Activated CD4-positive, alpha-beta T cell treated with anti-CD3 and anti-CD28 coated beads, Interleukin-2, amount 50 U/mL, for 24 hours (primary cell): ENCODE measurements at regions not wholly inside any gene's neighbourhood (a gene's known extent, or its start where the extent isn't known, plus 50 kb on each side); places are given as distances from the start of the nearest gene placed in this dataset.
"Not testable (repeated sequence)": the region's sequence is repeated elsewhere in the genome, so short reads cannot be mapped to it uniquely, and the experiment has no call there.

ENCODE experiments used
- DNase-seq, 2 donors: peaks; one replicate each; pipeline ENCODE4 v3.0.0-alpha.2; 2020; ENCODE audit warnings: low read depth in 1 of 2, low spot score in 1 of 2

DNA sequence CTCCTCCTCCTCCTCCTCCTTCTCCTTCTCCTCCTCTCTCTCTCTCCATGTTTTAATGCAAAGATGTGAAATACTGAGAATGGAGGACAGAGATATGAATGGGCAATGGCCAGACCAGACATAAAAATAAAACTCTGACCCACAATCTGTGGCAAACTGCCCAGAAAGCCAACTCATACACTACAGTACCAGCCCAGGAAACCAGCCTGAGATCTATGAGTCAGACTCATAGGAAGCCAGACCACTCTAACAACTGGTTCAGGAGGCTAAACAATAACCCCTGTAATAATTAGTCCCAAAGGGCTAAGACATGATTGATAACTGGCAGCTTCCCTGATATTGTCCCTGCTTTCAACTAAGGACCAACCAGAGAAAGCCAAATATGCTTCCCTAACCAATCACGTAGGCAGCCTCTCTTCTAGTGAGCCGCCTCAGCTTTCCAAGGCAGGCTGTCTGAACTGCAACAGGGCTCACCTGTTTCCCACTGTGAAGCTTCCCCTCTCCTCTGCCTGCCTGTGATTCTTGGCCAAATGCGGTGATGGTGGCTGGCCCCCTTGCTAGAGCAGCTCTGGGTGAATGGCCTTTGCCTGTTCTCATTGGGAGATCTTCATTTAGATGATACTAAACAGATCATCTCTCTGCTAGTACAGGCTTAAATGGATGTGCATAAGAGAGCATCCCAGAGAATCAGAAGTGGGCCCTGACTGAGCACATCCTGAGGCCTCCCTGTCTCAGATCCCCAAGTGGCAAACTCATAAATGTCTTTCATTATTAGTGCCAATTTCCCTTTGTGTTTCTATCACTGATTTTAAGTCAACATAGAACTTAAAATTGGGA, 817.6 kb downstream of the TNS3 start:
- no peak for DNase-seq

GRCh38 chr7:46763344-46763743, 818.6 kb downstream of the TNS3 start:
- DNase-seq = no peak

DNA sequence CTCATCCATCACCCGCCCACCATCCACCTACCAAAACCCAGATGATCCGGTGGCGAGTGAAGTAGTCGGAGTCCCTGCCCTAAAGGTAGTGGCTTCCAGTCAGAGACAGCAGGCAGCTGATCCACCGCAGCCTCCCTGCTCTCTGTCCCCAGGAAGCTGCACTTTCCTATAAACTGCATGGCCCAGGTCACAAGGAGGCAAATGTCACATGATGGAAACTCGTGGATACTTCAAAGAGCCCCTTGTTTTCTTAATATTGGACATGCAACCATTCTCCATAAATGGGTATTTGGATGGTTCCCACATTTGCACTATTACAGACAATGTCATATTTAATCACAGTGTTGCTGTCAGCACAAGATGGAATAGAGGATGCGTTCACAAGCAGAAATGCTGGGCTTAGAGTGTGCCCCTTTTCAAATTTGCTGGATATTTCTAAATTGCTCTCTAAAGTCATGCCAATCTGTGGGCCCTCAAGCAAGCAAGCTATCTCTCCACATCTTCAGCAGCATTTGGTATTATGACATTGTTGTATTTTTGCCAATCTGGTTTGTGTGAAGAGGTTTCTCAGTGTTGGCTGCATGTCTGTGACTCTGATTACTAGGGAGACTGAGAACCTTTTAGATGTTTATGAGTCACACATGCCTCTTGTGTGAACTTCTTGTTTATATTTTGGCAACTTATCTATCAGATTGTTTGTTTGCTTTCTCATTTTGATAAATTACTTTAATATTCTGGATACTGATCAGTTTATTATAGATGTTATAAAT, 822.0 kb downstream of the TNS3 start:
- no peak for DNase-seq

DNA sequence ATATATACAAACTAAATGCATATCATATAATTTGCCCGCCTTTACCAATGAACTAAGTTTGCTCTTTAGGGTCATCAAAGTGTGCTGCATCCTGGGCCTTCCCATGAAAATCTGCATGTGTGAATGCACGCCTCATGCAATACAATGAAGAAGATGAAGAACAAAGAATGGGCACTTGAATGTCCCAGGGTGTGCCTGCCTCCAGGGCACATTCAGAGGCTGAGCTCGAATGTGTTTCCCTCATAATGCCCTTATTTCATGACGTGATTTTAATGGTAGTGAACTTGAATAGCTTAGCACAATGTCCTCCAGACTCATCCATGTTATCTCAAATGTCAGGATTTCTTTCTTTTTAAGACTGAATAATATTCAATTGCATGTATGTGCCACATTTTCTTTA, 824.9 kb downstream of the TNS3 start:
- no peak for DNase-seq

- no peak for DNase-seq
These were observed 825.7 kb downstream of the TNS3 start for GRCh38 chr7:46756256-46756655.

DNA sequence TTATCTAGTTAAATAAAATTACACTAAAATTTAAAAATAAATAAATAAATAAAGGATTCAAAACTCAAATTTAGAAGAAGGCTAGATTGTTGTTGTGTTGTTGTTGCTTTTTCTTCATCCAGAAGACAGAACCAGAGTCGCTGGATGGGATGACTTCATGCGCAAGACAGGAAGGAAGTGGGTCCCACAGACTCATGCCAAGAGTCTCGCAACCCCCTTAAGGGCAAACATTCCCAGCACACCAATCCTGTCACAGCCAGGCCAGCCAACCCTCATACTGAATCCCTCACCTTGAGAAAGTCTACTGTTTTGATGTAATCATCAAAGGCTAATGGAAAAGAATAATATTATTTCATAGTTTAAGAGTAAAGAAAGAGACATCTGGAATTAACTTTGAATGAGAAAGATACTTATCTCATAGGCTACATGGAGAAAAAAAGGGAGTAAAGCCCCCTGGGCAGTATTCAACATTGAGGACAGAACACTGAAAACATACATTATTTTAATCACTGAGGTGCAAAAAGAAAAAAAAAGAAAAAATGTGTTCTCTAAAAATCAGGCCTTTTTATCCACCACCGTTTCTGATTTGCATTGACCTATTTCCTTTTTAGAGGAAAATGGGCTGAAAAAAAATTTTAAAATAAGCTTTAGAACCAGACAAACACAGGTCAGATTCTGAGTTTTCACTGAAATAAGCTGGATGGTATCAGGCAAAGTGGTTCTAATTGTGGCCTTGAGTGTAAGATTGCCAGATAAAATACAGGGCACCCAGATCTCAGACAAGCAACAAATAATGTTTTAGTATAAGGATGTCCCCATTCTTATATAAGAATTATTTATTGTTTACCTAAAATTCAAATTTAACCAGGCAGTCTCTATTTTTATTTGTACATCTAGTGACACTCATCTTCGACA, 826.5 kb downstream of the TNS3 start:
- no peak for DNase-seq

GRCh38 chr7:46754140-46754720, 827.7 kb downstream of the TNS3 start:
- no peak for DNase-seq

- no peak for DNase-seq
These were observed 828.2 kb downstream of the TNS3 start for GRCh38 chr7:46753662-46754061.

GRCh38 chr7:46752881-46753366, 829.0 kb downstream of the TNS3 start:
- no peak for DNase-seq

DNA sequence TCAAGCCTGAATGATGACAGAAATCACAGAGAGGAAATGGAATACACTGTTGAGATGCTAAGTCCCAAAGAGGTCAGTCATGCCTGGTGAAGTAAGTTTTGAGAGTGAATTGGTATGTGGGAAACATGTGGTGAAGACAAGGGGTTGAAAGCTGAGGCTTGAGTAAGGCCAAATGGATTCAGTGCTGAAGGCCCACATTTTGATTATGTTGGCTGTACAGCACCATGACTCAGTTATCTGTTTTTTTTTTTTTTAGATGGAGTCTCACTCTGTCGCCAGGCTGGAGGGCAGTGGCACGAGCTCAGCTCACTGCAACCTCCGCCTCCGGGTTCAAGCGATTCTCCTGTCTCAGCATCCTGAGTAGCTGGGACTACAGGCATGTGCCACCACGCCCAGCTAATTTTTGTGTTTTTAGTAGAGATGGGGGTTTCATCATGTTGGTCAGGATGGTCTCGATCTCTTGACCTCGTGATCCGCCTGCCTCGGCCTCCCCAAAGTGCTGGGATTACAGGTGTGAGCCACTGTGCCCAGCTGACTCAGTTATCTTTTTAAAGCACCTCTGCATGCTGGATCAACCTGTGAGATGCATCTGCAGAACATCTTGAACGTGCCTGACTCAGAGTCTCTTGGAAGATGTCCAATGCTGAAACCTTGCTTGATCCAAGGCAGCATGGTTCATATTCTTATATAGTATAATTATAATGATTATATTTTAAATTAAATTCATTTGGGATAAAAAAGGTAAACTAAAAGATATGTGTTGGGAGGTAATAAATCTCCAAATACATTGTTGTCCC, 829.8 kb downstream of the TNS3 start:
- DNase-seq = not testable (repeated sequence)

GRCh38 chr7:46751471-46751870, 830.4 kb upstream of the IGFBP3 start:
- DNase-seq = no peak

GRCh38 chr7:46750321-46750865, 829.3 kb upstream of the IGFBP3 start:
- DNase-seq = no peak

DNA sequence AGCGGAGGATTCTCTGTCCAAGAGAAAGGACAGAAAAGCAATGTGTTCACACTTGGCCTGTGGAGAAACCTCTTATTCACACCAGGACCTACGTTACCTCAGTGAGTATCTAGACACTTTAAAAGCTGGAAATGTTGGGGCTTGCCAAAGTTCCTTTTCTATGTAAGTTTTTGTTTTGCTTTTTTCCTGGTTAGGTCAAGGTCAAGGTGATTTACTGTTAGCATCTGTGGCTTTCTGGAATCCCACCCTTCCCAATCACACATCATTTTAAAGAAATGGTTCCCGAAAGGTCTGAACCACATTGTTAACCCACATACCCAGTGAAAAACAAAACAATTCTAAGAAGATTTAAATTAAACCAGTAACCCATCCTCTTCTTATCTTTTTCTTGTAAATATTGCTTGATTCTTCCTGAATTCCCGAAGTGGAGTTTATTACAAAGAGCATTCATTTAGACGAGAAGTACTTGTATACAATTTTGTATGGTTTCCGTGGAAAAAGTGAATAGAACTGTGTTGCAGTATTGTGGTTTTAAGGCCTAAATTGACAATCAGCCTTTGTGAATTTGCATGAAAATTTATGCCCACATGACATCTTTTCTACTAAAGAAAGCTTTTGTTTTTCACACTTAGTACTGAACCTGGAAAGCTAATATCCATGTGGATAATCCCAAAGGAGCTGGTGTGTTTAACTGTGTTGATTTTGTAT, 827.0 kb upstream of the IGFBP3 start:
- DNase-seq = no peak

GRCh38 chr7:46746695-46747687, 825.9 kb upstream of the IGFBP3 start:
- DNase-seq = no peak

DNA sequence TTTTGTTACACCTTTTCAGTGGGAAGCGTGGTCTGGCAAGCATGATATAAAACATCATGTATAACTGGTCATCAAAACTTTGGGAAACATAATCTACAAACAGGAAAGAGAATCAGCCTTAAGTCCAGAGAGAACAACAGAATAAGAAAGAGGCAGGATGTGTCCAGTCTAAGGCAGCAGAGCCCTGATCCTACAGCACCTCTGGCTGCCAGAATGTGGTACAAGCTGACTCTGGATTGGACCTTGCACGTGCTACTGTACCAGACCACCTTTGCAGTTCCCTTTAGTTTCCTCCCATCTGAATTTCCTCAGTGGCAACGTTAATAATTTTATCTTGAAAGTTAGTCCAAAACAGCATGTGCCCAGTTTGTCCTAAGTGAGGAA, 824.6 kb upstream of the IGFBP3 start:
- no peak for DNase-seq

DNA sequence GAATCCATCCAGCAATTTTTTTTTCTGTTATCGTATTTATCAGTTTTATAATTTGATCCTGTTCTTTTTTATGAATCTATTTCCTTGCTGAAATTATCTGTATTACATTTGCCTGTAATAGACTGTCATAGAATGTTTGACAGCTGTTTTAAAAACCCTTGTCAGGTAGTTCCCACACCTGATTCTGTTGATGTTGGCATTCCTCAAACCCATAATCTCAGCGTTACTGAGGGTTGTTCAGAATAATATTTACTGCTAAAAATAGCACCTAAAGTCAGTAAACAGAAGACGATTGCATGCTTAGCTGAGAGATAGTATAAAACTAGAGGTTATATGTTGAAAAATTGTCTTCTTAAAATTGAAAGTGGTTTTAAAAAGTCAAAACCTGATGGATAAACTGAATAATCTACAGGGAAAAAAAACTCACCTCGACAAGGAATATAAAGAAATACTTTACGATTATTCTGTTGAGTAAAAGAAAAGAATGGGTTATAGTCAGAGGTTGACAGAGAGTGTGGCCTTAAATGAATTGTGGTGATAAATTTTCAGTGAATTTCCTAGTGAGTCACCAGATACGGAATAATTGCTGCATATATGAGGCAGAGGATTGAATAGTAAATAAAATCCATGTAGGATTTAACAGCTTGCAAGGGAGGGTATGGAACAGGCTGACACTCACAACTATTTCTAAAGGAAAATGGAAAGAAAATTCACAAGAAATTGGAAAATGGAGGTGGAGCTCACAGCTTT, 824.1 kb upstream of the IGFBP3 start:
- DNase-seq = no peak

GRCh38 chr7:46742601-46743000, 821.5 kb upstream of the IGFBP3 start:
- DNase-seq = no peak
